GM12865 (cell line): ENCODE measurements at regions not wholly inside any gene's neighbourhood (a gene's known extent, or its start where the extent isn't known, plus 50 kb on each side); places are given as distances from the start of the nearest gene placed in this dataset.
"Not testable (repeated sequence)": the region's sequence is repeated elsewhere in the genome, so short reads cannot be mapped to it uniquely, and the experiment has no call there.

Source experiments
- DNase-seq: peaks from one replicate; pipeline ENCODE4 v3.0.0; 2010; ENCODE audit warnings: low read depth
- H3K4me3 ChIP-seq: 2 replicates; pipeline ENCODE4 v1.5.1; 2011; ENCODE audit warnings: mild to moderate bottlenecking, low read depth, low read length, control low read depth
- TF ChIP-seq, protein P1 (sequence below): IDR thresholded peaks from 2 replicates; pipeline ENCODE4 v1.5.1; 2011; ENCODE audit warnings: low read length, control low read depth, low read depth, inconsistent platforms; ENCODE audit not compliant: insufficient read depth; ENCODE audit errors: missing control alignments

DNA sequence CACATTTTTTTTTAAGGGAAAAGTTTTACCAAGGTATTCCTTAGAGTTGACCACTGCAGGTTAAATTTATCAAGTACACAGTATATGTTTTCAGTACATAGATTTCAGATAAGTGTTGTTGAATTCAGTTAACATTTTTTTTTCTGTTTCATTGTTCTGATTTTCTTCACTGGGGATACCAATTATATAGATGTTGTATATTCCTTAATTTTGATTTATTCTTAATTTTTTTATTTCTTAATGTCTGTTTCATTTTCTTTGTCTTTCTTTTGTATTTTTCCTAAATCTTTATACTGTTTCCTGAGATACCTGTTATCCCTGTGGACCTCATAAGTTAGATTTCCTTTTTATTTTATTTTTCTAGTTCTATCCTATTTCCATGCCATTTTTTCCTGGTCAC lies 234.8 kb downstream of the TTC6 start:
- H3K4me3 ChIP-seq, result no peak overlapping the region
- TF ChIP-seq, protein P1, sequence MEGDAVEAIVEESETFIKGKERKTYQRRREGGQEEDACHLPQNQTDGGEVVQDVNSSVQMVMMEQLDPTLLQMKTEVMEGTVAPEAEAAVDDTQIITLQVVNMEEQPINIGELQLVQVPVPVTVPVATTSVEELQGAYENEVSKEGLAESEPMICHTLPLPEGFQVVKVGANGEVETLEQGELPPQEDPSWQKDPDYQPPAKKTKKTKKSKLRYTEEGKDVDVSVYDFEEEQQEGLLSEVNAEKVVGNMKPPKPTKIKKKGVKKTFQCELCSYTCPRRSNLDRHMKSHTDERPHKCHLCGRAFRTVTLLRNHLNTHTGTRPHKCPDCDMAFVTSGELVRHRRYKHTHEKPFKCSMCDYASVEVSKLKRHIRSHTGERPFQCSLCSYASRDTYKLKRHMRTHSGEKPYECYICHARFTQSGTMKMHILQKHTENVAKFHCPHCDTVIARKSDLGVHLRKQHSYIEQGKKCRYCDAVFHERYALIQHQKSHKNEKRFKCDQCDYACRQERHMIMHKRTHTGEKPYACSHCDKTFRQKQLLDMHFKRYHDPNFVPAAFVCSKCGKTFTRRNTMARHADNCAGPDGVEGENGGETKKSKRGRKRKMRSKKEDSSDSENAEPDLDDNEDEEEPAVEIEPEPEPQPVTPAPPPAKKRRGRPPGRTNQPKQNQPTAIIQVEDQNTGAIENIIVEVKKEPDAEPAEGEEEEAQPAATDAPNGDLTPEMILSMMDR, result no peak
- DNase-seq, result no peak

DNA sequence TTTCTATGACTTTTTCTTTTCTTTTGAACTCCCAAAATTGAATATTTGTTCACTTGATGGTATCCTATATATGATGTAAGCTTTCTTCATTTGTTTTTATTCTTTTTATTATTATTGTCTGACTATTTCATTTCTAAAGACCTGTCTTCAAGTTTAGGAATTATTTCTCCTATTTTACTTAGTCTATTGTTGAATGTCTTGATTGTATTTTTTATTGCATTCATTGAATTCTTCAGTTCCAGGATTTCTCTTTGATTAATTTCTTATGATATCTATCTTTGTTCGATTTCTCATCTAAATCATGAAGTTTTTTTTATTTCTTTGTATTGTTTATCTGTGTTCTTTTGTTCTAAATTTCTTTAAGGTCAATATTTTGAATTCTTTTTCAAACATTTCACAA lies 238.8 kb downstream of the TTC6 start:
- no peak for DNase-seq
- TF ChIP-seq, protein P1, result no peak
- H3K4me3 ChIP-seq, result no peak overlapping the region

DNA sequence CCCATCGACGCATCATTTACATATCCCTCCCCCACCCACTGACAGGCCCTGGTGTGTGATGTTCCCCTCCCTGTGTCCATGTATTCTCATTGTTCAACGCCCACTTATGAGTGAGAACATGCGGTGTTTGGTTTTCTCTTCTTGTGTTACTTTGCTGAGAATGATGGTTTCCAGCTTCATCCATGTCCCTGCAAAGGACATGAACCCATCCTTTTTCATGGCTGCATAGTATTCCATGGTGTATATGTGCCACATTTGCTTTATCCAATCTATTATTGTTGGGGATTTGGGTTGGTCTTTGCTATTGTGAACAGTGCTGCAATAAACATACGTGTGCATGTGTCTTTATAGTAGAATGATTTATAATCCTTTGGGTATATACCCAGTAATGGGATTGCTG lies 243.3 kb downstream of the TTC6 start:
- DNase-seq, H3K4me3 ChIP-seq: not testable (repeated sequence)

DNA sequence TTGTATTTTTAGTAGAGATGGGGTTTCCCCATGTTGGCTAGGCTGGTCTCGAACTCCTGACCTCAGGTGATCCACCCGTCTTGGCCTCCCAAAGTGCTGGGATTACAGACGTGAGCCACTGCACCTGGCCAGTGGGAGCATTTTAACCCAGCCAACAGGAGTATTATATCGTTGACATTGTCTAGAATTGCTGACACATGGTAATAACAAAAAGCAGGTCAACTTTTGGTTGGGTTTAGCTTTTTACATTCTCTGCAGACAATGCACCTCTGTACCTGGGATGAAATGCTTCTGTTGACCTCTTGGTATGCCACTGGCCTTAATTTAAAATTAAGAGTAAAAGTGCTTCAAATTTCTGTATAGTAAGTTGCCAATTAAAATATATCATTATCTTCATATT lies 245.6 kb downstream of the TTC6 start:
- not testable (repeated sequence) for H3K4me3 ChIP-seq, DNase-seq

DNA sequence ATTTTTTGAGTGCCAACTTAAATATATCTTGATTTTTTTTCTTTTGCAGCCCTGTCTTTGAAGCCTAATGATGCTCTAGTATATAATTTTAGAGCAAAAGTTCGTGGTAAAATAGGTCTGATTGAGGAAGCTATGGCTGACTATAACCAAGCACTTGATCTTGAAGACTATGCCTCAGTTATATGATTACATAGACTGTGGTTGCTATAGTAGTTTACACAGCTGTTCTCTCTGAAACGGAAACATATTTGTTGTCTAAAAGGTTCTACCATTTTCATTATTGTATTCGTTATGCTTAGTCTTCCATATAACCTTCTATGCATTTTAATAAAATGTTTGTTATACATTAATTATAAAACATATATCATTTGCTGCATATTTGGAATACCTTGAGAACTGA lies 246.7 kb downstream of the TTC6 start:
- H3K4me3 ChIP-seq, result no peak overlapping the region
- TF ChIP-seq, protein P1, result no peak
- DNase-seq, result no peak

DNA sequence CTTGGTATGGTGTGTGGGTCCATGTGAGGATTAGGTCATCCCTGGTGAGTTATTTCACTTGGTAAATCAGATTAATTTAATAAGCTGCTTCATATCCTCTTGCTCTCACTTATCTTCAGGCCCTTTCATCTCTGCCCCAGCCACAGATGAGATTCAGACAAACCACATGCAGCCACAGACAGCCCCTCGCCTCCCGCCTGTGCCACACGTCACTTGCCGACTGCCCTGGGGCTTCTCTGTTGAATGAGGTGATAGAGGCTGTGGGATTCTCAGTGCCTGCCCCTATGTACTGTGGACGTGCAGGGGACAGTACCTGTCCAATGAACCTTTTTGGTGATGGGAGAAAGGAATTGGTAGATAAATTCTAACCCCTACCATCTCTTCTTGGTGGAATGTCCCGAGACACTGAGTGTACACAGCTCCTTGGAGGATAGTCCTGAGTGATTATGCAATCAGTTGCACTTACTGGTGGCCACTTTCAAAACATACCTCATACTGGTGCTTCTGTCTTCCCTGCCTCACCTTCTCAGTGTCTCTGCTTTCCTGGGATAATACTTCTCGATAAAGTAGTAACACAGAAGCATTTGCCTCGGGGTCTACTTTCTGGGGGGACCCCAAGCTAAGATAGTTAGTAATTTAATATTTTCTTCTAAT lies 248.7 kb downstream of the TTC6 start:
- no peak for DNase-seq
- TF ChIP-seq, protein P1, result no peak
- H3K4me3 ChIP-seq, result no peak overlapping the region

DNA sequence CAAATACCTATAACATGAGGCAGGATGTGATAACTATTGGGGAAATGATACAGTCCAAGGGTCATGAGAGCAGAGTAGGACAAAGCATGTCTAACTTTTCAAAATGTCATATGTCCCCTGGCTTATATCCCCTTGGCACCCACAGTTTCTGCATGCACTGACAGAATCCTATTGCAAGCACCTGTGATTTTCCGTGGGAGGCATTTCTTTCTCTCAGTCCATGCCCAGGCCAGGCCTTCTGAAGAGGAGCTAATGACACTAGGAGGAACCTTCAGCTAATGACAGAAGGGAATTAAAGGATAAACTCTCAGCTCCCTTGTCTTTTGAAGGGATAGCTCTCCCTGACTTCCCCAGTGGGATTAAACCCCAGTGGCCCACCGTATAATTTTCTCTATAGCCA lies 249.2 kb downstream of the TTC6 start:
- no peak for DNase-seq
- TF ChIP-seq, protein P1, result no peak
- H3K4me3 ChIP-seq, result no peak overlapping the region

DNA sequence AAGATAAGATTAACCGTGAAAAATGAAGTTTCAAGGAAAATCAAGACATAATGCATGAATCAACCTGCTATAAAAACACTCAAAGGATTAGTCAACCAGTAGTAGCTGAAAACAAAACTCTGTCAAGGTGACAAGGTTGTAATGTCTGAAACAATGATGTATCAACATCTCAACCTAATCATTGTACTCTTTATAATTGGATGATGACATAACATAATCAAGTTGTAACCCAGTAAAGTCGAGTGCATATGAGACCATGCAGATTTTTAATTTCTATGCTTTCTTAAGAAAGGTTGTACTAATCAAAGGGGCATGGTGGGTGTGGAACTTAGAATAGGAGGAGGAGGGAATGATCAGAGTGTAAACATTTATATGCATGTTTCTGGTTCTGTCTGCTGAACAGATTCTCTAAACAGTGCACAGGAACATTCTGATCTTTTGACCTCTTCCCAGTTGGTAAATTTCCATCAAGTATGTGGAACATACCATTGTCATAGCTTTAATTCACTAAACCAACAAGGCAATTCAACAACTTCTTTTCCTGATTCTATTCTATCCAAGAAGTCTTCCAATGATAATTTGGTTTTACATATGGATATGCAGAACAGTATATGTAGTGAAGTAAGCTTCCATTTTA lies 253.7 kb downstream of the TTC6 start:
- TF ChIP-seq, protein P1, result no peak
- no peak overlapping the region for H3K4me3 ChIP-seq
- no peak for DNase-seq
